ENCODE measurements at regions not wholly inside any gene's neighbourhood (a gene's known extent, or its start where the extent isn't known, plus 50 kb on each side); places are given as distances from the start of the nearest gene placed in this dataset.

DNA sequence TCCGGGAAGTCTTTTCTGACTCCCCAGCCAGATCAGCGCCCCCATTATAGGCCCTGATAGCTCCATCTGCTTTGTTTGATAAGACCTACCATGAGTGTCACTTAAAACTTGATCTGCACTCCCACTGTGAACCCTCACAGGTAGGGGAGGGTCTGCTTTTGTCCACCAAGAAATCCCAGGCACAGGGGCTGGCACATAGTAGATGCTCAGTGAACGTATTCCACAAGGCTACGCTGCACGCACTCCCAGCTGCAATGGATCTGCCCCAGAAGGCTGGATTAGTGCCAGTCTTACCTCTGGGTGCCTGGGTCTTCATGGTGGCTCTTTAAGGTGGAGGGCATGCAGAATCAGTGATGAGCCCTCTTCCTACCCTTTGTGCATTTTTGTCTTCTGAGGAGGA lies 447.1 kb downstream of the PTPRU start:
- Histone ChIP-seq H3K9me3 (ENCODE audit: low read length) (no peaks in the 10 kb centered on the region), H3K4me1 (ENCODE audit: insufficient read depth, low read length) (no peaks in the 10 kb centered on the region), H3K4me3 (replicated peaks in 1 of 3; ENCODE audit: insufficient read depth in 1 of 3, low read depth in 2 of 3, low read length in 3 of 3) (no peak overlapping the region), H3K79me2 (ENCODE audit: insufficient read depth, low read length) (no peaks in the 10 kb centered on the region), H3K36me3 (replicated peaks in 1 of 2; ENCODE audit: control insufficient read depth in 1 of 2, insufficient read depth in 2 of 2, low read length in 2 of 2) (no peaks in the 10 kb centered on the region), H4K20me1 (ENCODE audit: insufficient read depth, low read length) (no peaks in the 10 kb centered on the region), H3K9ac (ENCODE audit: insufficient read depth, low read depth, low read length) (no peak overlapping the region), H2AFZ (ENCODE audit: low read length) (no peak overlapping the region), H3K4me2 (ENCODE audit: low read depth, low read length) (no peak overlapping the region), H3K27me3 (ENCODE audit: control insufficient read depth in 1 of 2, insufficient read depth in 2 of 2, low read length in 2 of 2) (peaks cover 2 to 3% of the 10 kb centered on the region in 2 experiments; a peak in 3 of 5 replicates), H3K27ac (ENCODE audit: extremely low read length, insufficient read depth, low read length) (no peak overlapping the region)
- DNase-seq (ENCODE audit: low spot score) (no peak), ATAC-seq (no peak), FAIRE-seq (no peak)
- intact Hi-C loops (cut with micrococcal nuclease; ENCODE audit: unreplicated experiment) (no loop called here), in situ Hi-C loops (cut with HindIII; ENCODE audit: extremely low pct_ligation_motif_present, low pct_unique_long_range_greater_than_20kb) (no loop called here)
- 62% methylated on average over 5 of the region's 5 CpGs for WGBS (ENCODE audit: low lambda C conversion rate)
- BruUV-seq (replicated peaks) = no TSS peak
- ChIA-PET CTCF (ENCODE audit: low intra/inter-chr PET ratio, low total read pairs) (no interaction called here), POLR2A (no interaction called here)
- TF ChIP-seq HOXA9 (CRISPR knock-in tag; IDR thresholded peaks at IDR 0.05; ENCODE audit: borderline replicate concordance) (no peak), ZNF546 (CRISPR knock-in tag; conservative IDR thresholded peaks at IDR 0.05) (no peak), RAD51 (IDR thresholded peaks at IDR 0.05; ENCODE audit: borderline replicate concordance) (no peak), ZNF883 (CRISPR knock-in tag; IDR thresholded peaks at IDR 0.05; ENCODE audit: not compliant biosample characterization) (no peak), KLF12 (CRISPR knock-in tag; IDR thresholded peaks at IDR 0.05; ENCODE audit: borderline replicate concordance) (no peak)

DNA sequence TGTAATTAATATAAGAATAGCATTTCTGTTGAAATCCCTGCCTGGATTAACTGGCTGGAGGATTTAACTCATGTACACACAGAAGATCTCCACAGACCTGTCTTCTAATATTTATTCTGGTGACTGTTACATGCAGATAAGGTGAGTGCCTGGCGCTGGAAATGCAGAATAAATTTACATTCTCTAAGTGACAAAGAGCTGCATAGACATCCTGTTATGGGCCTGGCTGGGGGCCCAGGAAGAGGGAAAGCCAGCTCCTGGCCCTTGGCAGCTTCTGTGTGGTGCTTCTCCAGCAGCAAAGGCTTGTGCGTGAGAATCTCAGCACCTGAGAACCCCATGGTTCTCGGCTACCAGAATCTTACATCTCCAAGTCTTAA lies 446.6 kb downstream of the PTPRU start:
- BruUV-seq (replicated peaks) = no TSS peak
- Histone ChIP-seq H3K36me3 (replicated peaks in 1 of 2; ENCODE audit: control insufficient read depth in 1 of 2, insufficient read depth in 2 of 2, low read length in 2 of 2) (no peaks in the 10 kb centered on the region), H3K9ac (ENCODE audit: insufficient read depth, low read depth, low read length) (no peak overlapping the region), H3K4me1 (ENCODE audit: insufficient read depth, low read length) (no peaks in the 10 kb centered on the region), H3K27me3 (ENCODE audit: control insufficient read depth in 1 of 2, insufficient read depth in 2 of 2, low read length in 2 of 2) (peaks cover 0 to 3% of the 10 kb centered on the region in 2 experiments; a peak in 3 of 5 replicates), H3K79me2 (ENCODE audit: insufficient read depth, low read length) (no peaks in the 10 kb centered on the region), H3K9me3 (ENCODE audit: low read length) (no peaks in the 10 kb centered on the region), H2AFZ (ENCODE audit: low read length) (no peak overlapping the region), H3K27ac (ENCODE audit: extremely low read length, insufficient read depth, low read length) (no peak overlapping the region), H4K20me1 (ENCODE audit: insufficient read depth, low read length) (no peaks in the 10 kb centered on the region), H3K4me3 (replicated peaks in 1 of 3; ENCODE audit: insufficient read depth in 1 of 3, low read depth in 2 of 3, low read length in 3 of 3) (no peak overlapping the region), H3K4me2 (ENCODE audit: low read depth, low read length) (no peak overlapping the region)
- intact Hi-C loops (cut with micrococcal nuclease; ENCODE audit: unreplicated experiment) (no loop called here), in situ Hi-C loops (cut with HindIII; ENCODE audit: extremely low pct_ligation_motif_present, low pct_unique_long_range_greater_than_20kb) (no loop called here)
- ChIA-PET CTCF (ENCODE audit: low intra/inter-chr PET ratio, low total read pairs) (no interaction called here), POLR2A (no interaction called here)
- TF ChIP-seq NBN (conservative IDR thresholded peaks at IDR 0.05) (no peak), ZNF205 (CRISPR knock-in tag; IDR thresholded peaks at IDR 0.05) (no peak), MATR3 (CRISPR knock-in tag; IDR thresholded peaks at IDR 0.05) (no peak), SMYD3 (CRISPR knock-in tag; IDR thresholded peaks at IDR 0.05) (no peak), DPF2 (CRISPR knock-in tag; IDR thresholded peaks at IDR 0.05; ENCODE audit: borderline replicate concordance, low read depth) (no peak), KDM5B (CRISPR knock-in tag; IDR thresholded peaks at IDR 0.05; ENCODE audit: borderline replicate concordance) (no peak), ZNF12 (CRISPR knock-in tag; IDR thresholded peaks at IDR 0.05) (no peak), SKI (IDR thresholded peaks at IDR 0.05; ENCODE audit: partially characterized antibody) (no peak)
- TF ChIP-seq, protein P1, sequence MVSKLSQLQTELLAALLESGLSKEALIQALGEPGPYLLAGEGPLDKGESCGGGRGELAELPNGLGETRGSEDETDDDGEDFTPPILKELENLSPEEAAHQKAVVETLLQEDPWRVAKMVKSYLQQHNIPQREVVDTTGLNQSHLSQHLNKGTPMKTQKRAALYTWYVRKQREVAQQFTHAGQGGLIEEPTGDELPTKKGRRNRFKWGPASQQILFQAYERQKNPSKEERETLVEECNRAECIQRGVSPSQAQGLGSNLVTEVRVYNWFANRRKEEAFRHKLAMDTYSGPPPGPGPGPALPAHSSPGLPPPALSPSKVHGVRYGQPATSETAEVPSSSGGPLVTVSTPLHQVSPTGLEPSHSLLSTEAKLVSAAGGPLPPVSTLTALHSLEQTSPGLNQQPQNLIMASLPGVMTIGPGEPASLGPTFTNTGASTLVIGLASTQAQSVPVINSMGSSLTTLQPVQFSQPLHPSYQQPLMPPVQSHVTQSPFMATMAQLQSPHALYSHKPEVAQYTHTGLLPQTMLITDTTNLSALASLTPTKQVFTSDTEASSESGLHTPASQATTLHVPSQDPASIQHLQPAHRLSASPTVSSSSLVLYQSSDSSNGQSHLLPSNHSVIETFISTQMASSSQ (IDR thresholded peaks at IDR 0.05; ENCODE audit: low read depth) = no peak
- TF ChIP-seq, protein P1 (CRISPR knock-in tag; IDR thresholded peaks at IDR 0.05; ENCODE audit: borderline replicate concordance) = no peak
- TF ChIP-seq, protein P2, sequence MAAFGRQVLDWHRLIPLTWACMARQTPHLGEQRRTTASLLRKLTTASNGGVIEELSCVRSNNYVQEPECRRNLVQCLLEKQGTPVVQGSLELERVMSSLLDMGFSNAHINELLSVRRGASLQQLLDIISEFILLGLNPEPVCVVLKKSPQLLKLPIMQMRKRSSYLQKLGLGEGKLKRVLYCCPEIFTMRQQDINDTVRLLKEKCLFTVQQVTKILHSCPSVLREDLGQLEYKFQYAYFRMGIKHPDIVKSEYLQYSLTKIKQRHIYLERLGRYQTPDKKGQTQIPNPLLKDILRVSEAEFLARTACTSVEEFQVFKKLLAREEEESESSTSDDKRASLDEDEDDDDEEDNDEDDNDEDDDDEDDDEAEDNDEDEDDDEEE (CRISPR knock-in tag; IDR thresholded peaks at IDR 0.05) = no peak
- FAIRE-seq (no peak), DNase-seq (ENCODE audit: low spot score) (no peak), ATAC-seq (no peak)
- 0% methylated on average over 1 of the region's 3 CpGs for WGBS (ENCODE audit: low lambda C conversion rate)
